Ovary (tissue), 3 donors: ENCODE measurements at regions not wholly inside any gene's neighbourhood (a gene's known extent, or its start where the extent isn't known, plus 50 kb on each side); places are given as distances from the start of the nearest gene placed in this dataset.

Experiments used
- CTCF ChIP-seq, 3 donors: fragments of 450-650 bp in 2 of 3; fragments of 200-600 bp in 1 of 3; IDR thresholded peaks; one replicate each; pipeline versions ENCODE4 v1.5.1 to v1.8.0; 2016 to 2022; ENCODE audit warnings: antibody characterized with exemption in 3 of 3, mild to moderate bottlenecking in 1 of 3
- POLR2A ChIP-seq: fragments of 450-650 bp; IDR thresholded peaks from one replicate; pipeline ENCODE4 v1.6.1; 2017; ENCODE audit warnings: antibody characterized with exemption, mild to moderate bottlenecking, moderate library complexity
- donor health status: DM: no; HTN: no; CAD: no.

- TF ChIP-seq CTCF (IDR thresholded peaks at IDR 0.05) (no peak), POLR2A (no peak)
Measured at GRCh38 chr3:161647936-161648470, 151.4 kb downstream of the OTOL1 start.
